GM19099 (cell line): ENCODE measurements at regions not wholly inside any gene's neighbourhood (a gene's known extent, or its start where the extent isn't known, plus 50 kb on each side); places are given as distances from the start of the nearest gene placed in this dataset.

ENCODE experiments used
- POLR2A ChIP-seq: IDR thresholded peaks from 3 replicates; pipeline ENCODE4 v1.6.1; 2011; ENCODE audit warnings: low read depth; ENCODE audit not compliant: insufficient read length; ENCODE audit errors: extremely low read depth

- no peak for TF ChIP-seq POLR2A
Observed at GRCh38 chr11:24093375-24093774, 403.5 kb upstream of the LUZP2 start.

- TF ChIP-seq POLR2A, result no peak
Observed at GRCh38 chr11:24108609-24109008, 388.2 kb upstream of the LUZP2 start.

GRCh38 chr11:24122291-24122690, 374.6 kb upstream of the LUZP2 start:
- TF ChIP-seq POLR2A, result no peak

GRCh38 chr11:24124876-24125275, 372.0 kb upstream of the LUZP2 start:
- no peak for TF ChIP-seq POLR2A

GRCh38 chr11:24131698-24132097, 365.2 kb upstream of the LUZP2 start:
- no peak for TF ChIP-seq POLR2A

- no peak for TF ChIP-seq POLR2A
Observed at GRCh38 chr11:24132471-24132870, 364.4 kb upstream of the LUZP2 start.

GRCh38 chr11:24134879-24135589, 361.8 kb upstream of the LUZP2 start:
- no peak for TF ChIP-seq POLR2A

- TF ChIP-seq POLR2A, result no peak
Observed at GRCh38 chr11:24142062-24142461, 354.8 kb upstream of the LUZP2 start.

- TF ChIP-seq POLR2A, result no peak
Observed at GRCh38 chr11:24145411-24145810, 351.4 kb upstream of the LUZP2 start.

GRCh38 chr11:24153337-24153736, 343.5 kb upstream of the LUZP2 start:
- no peak for TF ChIP-seq POLR2A

GRCh38 chr11:24155792-24156191, 341.1 kb upstream of the LUZP2 start:
- no peak for TF ChIP-seq POLR2A

- TF ChIP-seq POLR2A, result no peak
Observed at GRCh38 chr11:24157316-24157715, 339.5 kb upstream of the LUZP2 start.

- TF ChIP-seq POLR2A, result no peak
Observed at GRCh38 chr11:24161587-24161986, 335.3 kb upstream of the LUZP2 start.

- no peak for TF ChIP-seq POLR2A
Observed at GRCh38 chr11:24163146-24163545, 333.7 kb upstream of the LUZP2 start.

- TF ChIP-seq POLR2A, result no peak
Observed at GRCh38 chr11:24163841-24164240, 333.0 kb upstream of the LUZP2 start.

- no peak for TF ChIP-seq POLR2A
Observed at GRCh38 chr11:24171869-24172268, 325.0 kb upstream of the LUZP2 start.
